KG1 (cell line): ENCODE measurements at regions not wholly inside any gene's neighbourhood (a gene's known extent, or its start where the extent isn't known, plus 50 kb on each side); places are given as distances from the start of the nearest gene placed in this dataset.

Source experiments
- DNase-seq: peaks from one replicate; lab custom pipeline; 2025; lab: John Stamatoyannopoulos, UW

GRCh38 chr2:195495966-195496365 lies 161.1 kb upstream of the SLC39A10 start:
- no peak for DNase-seq

GRCh38 chr2:195495351-195495750 lies 161.7 kb upstream of the SLC39A10 start:
- no peak for DNase-seq

GRCh38 chr2:195494451-195494850 lies 162.6 kb upstream of the SLC39A10 start:
- DNase-seq: no peak

- DNase-seq: no peak
Measured at GRCh38 chr2:195493416-195493815, 163.6 kb upstream of the SLC39A10 start.

GRCh38 chr2:195490319-195490718 lies 166.7 kb upstream of the SLC39A10 start:
- DNase-seq: no peak

- DNase-seq: no peak
Measured at GRCh38 chr2:195489101-195489500, 167.9 kb upstream of the SLC39A10 start.

- DNase-seq: no peak
Measured at GRCh38 chr2:195488567-195488966, 168.5 kb upstream of the SLC39A10 start.

GRCh38 chr2:195486987-195487644 lies 169.9 kb upstream of the SLC39A10 start:
- no peak for DNase-seq

- no peak for DNase-seq
Measured at GRCh38 chr2:195486520-195486919, 170.5 kb upstream of the SLC39A10 start.

- no peak for DNase-seq
Measured at GRCh38 chr2:195482010-195482409, 175.0 kb upstream of the SLC39A10 start.

GRCh38 chr2:195480121-195480520 lies 176.9 kb upstream of the SLC39A10 start:
- no peak for DNase-seq

GRCh38 chr2:195479407-195479806 lies 177.6 kb upstream of the SLC39A10 start:
- DNase-seq: no peak

GRCh38 chr2:195477996-195478382 lies 179.0 kb upstream of the SLC39A10 start:
- DNase-seq: no peak

- no peak for DNase-seq
Measured at GRCh38 chr2:195477248-195477995, 179.6 kb upstream of the SLC39A10 start.

GRCh38 chr2:195475336-195475735 lies 181.7 kb upstream of the SLC39A10 start:
- no peak for DNase-seq

- peak; percentile 8 for DNase-seq
Measured at GRCh38 chr2:195473862-195474261, 183.2 kb upstream of the SLC39A10 start.

- no peak for DNase-seq
Measured at GRCh38 chr2:195472501-195473234, 184.4 kb upstream of the SLC39A10 start.

GRCh38 chr2:195471807-195472206 lies 185.2 kb upstream of the SLC39A10 start:
- DNase-seq: no peak

GRCh38 chr2:195471163-195471562 lies 185.9 kb upstream of the SLC39A10 start:
- no peak for DNase-seq

GRCh38 chr2:195470622-195471021 lies 186.4 kb upstream of the SLC39A10 start:
- no peak for DNase-seq

GRCh38 chr2:195468771-195469170 lies 188.3 kb upstream of the SLC39A10 start:
- DNase-seq: no peak

GRCh38 chr2:195466427-195466826 lies 190.6 kb upstream of the SLC39A10 start:
- no peak for DNase-seq

- DNase-seq: no peak
Measured at GRCh38 chr2:195461010-195461409, 196.0 kb upstream of the SLC39A10 start.
